KMS-11 (cell line): ENCODE measurements at regions not wholly inside any gene's neighbourhood (a gene's known extent, or its start where the extent isn't known, plus 50 kb on each side); places are given as distances from the start of the nearest gene placed in this dataset.

Source experiments
- H2AFZ ChIP-seq: fragments of 200-600 bp; sonication (generic); 2 replicates; pipeline ENCODE4 v1.6.1; 2016; ENCODE audit warnings: antibody characterized with exemption, mixed run types, low read depth
- H3K27ac ChIP-seq: fragments of 200-600 bp; sonication (generic); 2 replicates; pipeline ENCODE4 v1.6.1; 2016; ENCODE audit warnings: mild to moderate bottlenecking, mixed run types
- H3K27me3 ChIP-seq: fragments of 200-600 bp; sonication (generic); 2 replicates; pipeline ENCODE4 v1.6.1; 2017; ENCODE audit warnings: mild to moderate bottlenecking, low read depth, mixed run types, moderate library complexity; ENCODE audit not compliant: insufficient read depth
- H3K36me3 ChIP-seq: fragments of 200-600 bp; sonication (generic); 2 replicates; pipeline ENCODE4 v1.6.1; 2017; ENCODE audit warnings: mild to moderate bottlenecking, mixed run types; ENCODE audit not compliant: insufficient read depth
- H3K4me1 ChIP-seq: fragments of 200-600 bp; sonication (generic); 2 replicates; pipeline ENCODE4 v1.6.1; 2016; ENCODE audit warnings: mild to moderate bottlenecking, low read depth, mixed run types; ENCODE audit not compliant: poor library complexity, severe bottlenecking
- H3K4me2 ChIP-seq: fragments of 200-600 bp; sonication (generic); 2 replicates; pipeline ENCODE4 v1.7.0; 2016; ENCODE audit warnings: mild to moderate bottlenecking, mixed run types
- H3K4me3 ChIP-seq: fragments of 200-600 bp; sonication (generic); IDR thresholded peaks from 2 replicates; pipeline ENCODE4 v1.6.1; 2017; ENCODE audit warnings: low read depth, low read length, mixed read lengths; ENCODE audit not compliant: insufficient read depth
- H3K79me2 ChIP-seq: fragments of 200-600 bp; sonication (generic); 2 replicates; pipeline ENCODE4 v1.6.1; 2016; ENCODE audit warnings: low read depth, mixed run types; ENCODE audit not compliant: insufficient read depth
- H3K9ac ChIP-seq: fragments of 200-600 bp; sonication (generic); 2 replicates; pipeline ENCODE4 v1.6.1; 2016; ENCODE audit warnings: mild to moderate bottlenecking, mixed run types
- H4K20me1 ChIP-seq: fragments of 200-600 bp; sonication (generic); 2 replicates; pipeline ENCODE4 v1.6.1; 2016; ENCODE audit warnings: mild to moderate bottlenecking, mixed run types; ENCODE audit not compliant: insufficient read depth
- TF ChIP-seq, protein P1 (sequence below): fragments of 200-600 bp; sonication (generic); conservative IDR thresholded peaks from 2 replicates; pipeline ENCODE4 v1.6.1; 2017; ENCODE audit warnings: low read depth, mild to moderate bottlenecking, antibody characterized with exemption, low read length, moderate library complexity, mixed read lengths

DNA sequence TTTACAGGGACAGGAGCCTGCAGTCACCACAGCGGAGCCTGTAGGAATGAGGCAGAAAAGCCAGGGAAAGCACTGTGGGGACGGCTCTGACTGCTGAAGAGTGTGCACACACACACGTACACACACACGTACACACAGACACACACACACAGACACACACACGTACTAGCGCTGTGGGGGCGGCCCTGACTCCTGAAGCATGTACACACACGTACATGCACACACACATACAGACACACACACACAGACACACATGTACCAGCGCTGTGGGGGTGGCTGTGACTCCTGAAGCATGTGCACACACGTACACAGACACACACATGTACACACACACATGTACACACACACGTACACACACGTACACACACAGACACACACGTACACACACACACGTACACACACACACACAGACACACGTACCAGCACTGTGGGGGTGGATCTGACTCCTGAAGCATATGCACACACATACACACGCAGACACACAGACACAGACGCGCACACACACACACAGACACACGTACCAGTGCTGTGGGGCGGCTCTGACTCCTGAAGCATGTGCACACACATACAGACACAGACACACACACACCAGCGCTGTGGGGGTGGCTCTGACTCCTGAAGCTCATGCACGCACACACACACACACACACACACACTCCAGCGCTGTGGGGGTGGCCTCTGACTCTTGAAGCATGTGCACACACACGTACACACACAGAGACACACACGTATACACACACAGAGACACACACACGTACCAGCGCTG lies 127.3 kb downstream of the DLL1 start:
- TF ChIP-seq, protein P1, sequence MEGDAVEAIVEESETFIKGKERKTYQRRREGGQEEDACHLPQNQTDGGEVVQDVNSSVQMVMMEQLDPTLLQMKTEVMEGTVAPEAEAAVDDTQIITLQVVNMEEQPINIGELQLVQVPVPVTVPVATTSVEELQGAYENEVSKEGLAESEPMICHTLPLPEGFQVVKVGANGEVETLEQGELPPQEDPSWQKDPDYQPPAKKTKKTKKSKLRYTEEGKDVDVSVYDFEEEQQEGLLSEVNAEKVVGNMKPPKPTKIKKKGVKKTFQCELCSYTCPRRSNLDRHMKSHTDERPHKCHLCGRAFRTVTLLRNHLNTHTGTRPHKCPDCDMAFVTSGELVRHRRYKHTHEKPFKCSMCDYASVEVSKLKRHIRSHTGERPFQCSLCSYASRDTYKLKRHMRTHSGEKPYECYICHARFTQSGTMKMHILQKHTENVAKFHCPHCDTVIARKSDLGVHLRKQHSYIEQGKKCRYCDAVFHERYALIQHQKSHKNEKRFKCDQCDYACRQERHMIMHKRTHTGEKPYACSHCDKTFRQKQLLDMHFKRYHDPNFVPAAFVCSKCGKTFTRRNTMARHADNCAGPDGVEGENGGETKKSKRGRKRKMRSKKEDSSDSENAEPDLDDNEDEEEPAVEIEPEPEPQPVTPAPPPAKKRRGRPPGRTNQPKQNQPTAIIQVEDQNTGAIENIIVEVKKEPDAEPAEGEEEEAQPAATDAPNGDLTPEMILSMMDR: no peak
- no peaks in the 10 kb centered on the region for H4K20me1 ChIP-seq
- no peak overlapping the region for H3K4me3 ChIP-seq
- H3K4me2 ChIP-seq: no peak overlapping the region
- H3K79me2 ChIP-seq: no peaks in the 10 kb centered on the region
- no peak overlapping the region for H2AFZ ChIP-seq
- H3K9ac ChIP-seq: no peak overlapping the region
- no peaks in the 10 kb centered on the region for H3K36me3 ChIP-seq
- H3K27me3 ChIP-seq: no peaks in the 10 kb centered on the region; the same call in 1 of the 2 replicates
- H3K27ac ChIP-seq: no peak overlapping the region
- no peaks in the 10 kb centered on the region for H3K4me1 ChIP-seq

DNA sequence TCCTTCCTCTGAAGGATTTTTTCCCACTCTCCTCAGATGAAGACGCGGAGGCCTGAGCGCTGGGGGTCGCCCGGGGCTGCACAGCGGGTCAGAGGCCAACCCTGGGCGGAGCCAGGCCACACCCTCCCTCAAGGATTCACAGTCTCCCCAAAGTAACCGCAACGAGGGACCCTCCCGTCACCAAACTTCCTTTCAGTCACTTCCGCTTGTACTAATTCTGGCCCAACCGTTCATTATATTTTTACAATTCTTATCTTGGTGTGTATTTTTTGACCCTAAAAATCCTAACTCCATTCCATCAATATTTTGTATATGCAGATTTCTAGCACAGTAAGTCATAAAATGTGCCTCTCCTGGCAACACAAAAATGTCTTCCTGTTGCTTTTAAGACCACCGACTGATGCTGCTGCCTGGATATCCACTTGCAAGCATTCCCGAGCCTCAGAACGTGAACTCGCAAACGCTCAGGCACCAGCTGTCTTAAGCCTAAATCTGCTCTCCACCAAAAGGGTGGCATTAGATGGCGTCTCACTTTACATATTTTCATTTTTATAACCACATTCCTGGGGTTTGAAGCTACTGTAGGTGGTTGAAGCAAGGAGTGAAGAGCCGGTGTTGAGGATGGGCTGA lies 128.0 kb downstream of the DLL1 start:
- H3K27ac ChIP-seq: no peak overlapping the region
- no peaks in the 10 kb centered on the region for H3K4me1 ChIP-seq
- H2AFZ ChIP-seq: no peak overlapping the region
- no peaks in the 10 kb centered on the region for H3K36me3 ChIP-seq
- H4K20me1 ChIP-seq: no peaks in the 10 kb centered on the region
- TF ChIP-seq, protein P1: no peak
- H3K9ac ChIP-seq: no peak overlapping the region
- H3K4me2 ChIP-seq: no peak overlapping the region
- H3K79me2 ChIP-seq: no peaks in the 10 kb centered on the region
- no peak overlapping the region for H3K4me3 ChIP-seq
- no peaks in the 10 kb centered on the region; the same call in 1 of the 2 replicates for H3K27me3 ChIP-seq

DNA sequence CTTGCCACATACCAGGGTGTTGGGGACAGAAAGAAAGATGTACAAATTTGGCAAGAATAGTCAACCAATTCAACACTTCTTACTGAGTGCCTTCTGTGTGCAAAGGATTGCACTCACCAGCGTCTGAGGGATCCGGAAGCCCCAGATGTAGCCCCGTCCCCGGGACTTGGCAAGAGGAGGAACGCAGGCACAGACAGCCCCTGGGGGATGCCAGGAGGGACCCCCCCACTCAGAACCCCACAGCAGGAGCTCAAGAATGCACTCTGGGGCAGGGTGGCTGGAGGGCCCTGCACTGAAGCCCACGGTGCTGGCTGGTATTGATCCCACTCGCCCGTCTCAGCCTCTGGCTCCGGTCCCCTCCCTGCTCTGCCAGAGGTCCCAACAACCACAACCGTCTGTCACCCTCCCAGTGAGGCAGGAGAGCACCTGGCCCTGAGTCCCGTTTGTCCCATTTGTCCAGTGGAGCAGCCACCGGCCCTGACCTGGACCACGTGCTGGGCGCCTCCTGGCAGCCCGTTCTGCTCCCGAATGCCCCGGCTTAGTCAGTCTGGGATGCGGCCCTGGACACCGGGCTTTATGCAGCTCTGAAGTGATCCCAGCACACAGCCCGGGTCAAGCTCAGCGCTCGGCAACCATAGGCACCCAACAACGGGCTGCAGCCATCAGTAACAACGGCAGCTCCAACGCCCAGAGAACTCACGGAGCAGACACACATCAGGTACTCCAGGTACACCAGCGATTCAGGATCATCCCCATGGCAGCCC lies 128.7 kb downstream of the DLL1 start:
- no peaks in the 10 kb centered on the region for H3K79me2 ChIP-seq
- no peak overlapping the region for H3K9ac ChIP-seq
- TF ChIP-seq, protein P1: no peak

DNA sequence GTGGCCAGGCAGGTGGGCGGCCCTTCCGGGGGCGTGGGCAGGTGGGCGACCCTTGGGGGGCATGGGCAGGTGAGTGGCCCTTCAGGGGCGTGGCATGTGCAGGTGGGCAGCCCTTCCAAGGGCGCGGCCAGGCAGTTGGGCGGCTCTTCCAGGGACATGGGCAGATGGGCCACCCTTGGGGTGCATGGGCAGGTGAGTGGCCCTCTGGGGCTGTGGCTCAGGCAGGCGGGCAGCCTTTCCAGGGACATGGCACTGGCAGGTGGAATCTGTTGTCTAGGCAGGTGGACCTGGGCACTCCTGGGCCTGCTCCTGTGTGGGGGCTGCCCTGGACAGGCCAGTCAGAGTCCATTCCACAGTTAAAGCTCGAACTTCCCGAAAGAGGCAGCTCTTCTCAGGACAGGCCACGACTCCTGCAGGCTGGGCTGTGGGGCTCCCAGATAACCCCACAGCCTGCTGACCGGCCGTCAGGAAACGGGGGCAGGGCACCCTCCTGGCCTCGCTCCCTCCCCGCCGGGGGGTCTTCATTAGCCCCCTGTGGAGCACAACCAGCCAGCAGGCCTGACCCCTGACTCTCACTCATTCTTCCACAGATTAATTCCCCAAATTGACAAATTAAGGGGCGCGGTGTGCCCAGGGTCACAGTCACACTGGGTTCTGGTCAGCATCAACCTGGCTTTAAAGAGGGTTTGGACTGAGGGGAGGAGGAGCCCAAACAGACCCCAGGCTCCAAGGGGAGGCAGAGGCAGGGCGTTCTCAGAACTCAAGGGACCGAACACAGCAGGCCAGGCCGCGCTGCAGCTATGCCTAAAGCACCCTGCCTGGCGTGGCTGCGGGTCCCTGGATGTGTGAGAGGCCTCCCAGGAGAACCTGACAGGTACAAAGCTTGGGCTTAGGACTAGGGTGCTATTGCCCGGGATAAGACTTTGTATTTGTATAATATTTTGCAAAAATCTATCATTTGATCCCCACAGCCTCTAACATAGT lies 130.0 kb downstream of the DLL1 start:
- TF ChIP-seq, protein P1: no peak
- Histone ChIP-seq H3K9ac (no peak overlapping the region), H3K27me3 (0 out of 2 replicates have a peak, but pooled peaks cover 3% of the 10 kb centered on the region), H2AFZ (no peak overlapping the region), H3K79me2 (no peaks in the 10 kb centered on the region), H3K4me1 (no peaks in the 10 kb centered on the region), H3K4me2 (no peak overlapping the region), H4K20me1 (no peaks in the 10 kb centered on the region), H3K4me3 (no peak overlapping the region), H3K27ac (no peak overlapping the region), H3K36me3 (no peaks in the 10 kb centered on the region)

More for the DNA sequence above, 128.7 kb downstream of the DLL1 start:
- H2AFZ ChIP-seq: no peak overlapping the region
- H4K20me1 ChIP-seq: no peaks in the 10 kb centered on the region
- H3K4me2 ChIP-seq: no peak overlapping the region
- no peak overlapping the region for H3K27ac ChIP-seq
- no peaks in the 10 kb centered on the region for H3K36me3 ChIP-seq
- H3K4me1 ChIP-seq: no peaks in the 10 kb centered on the region
- 0 out of 2 replicates have a peak, but pooled peaks cover 2% of the 10 kb centered on the region for H3K27me3 ChIP-seq
- no peak overlapping the region for H3K4me3 ChIP-seq
